ENCODE measurements at regions not wholly inside any gene's neighbourhood (a gene's known extent, or its start where the extent isn't known, plus 50 kb on each side); places are given as distances from the start of the nearest gene placed in this dataset.

DNA sequence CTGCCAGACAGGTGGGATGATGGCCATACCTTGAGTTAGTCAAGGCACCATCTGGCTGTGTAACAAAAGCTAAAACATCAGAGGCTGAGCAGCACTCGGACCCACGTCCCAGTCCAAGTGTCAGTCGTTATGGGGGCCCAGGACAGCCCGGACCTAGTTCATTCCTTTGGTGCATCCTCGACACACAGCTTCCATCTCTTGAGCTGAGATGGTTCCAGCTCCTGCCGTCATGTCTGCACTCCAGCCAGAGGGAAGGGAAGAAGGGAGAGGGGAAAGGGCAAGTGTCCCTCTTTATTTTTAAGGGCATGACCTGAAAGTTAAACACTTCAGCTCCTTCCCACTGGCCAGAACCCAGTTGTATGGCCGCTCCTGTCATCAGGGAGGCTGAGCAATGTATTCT, 218.0 kb downstream of the SEC14L1 start:
- DNase-seq (ENCODE audit: low spot score): peak; percentile 34
- ATAC-seq: no peak

DNA sequence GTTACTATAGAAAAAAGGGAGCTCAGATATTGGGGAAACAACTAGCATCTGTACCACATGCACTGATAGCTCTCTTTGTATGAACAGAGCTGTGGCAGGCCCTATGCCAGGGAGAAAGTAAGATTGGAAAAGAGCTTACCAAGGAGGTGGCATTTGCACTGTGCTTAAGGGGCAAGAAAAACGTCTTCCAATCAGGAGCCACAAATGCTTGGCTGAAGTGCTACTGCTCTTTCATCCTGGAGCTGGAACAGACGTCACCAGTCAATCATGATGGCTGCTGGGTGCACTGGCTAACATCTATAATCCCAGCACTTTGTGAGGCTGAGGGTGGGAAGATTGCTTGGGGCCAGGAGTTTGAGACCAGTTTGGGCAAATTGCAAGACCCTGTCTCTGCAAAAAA, 218.5 kb downstream of the SEC14L1 start:
- ATAC-seq: no peak
- DNase-seq (ENCODE audit: low spot score): peak; percentile 32

- DNase-seq (ENCODE audit: low spot score): no peak
- no peak for ATAC-seq
Observed at GRCh38 chr17:77361986-77362620, 221.3 kb downstream of the SEC14L1 start.

- DNase-seq (ENCODE audit: low spot score): no peak
Observed at GRCh38 chr17:77363821-77364361, 223.1 kb downstream of the SEC14L1 start.

GRCh38 chr17:77364381-77364911, 223.7 kb downstream of the SEC14L1 start:
- DNase-seq (ENCODE audit: low spot score): no peak
- ATAC-seq: no peak

More at GRCh38 chr17:77363821-77364361, 223.1 kb downstream of the SEC14L1 start:
- ATAC-seq: no peak

GRCh38 chr17:77364941-77365583, 224.3 kb downstream of the SEC14L1 start:
- DNase-seq (ENCODE audit: low spot score): no peak
- no peak for ATAC-seq

- no peak for DNase-seq (ENCODE audit: low spot score)
- ATAC-seq: peak; percentile 36
Observed at GRCh38 chr17:77365584-77366186, 224.9 kb downstream of the SEC14L1 start.

DNA sequence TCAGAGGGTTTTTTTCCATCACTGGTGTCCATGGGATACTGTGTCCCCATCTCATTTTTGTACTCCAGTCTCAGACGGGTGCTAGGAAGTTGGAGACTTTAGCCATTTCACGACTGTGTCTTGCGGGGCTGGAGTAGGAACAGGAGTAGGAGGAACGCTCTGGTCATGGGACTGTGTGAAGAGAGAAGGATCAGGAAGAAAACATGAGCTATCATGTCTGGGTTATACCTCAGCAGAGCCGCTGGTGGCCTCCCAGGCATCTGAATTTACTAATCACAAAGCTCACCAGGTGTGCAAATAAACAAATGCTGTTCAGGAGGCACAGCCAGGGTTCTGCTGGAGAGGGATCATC, 225.4 kb downstream of the SEC14L1 start:
- no peak for ATAC-seq
- no peak for DNase-seq (ENCODE audit: low spot score)

GRCh38 chr17:77366558-77367245, 225.9 kb downstream of the SEC14L1 start:
- DNase-seq (ENCODE audit: low spot score) (no peak), ATAC-seq (no peak)

- ATAC-seq: no peak
- no peak for DNase-seq (ENCODE audit: low spot score)
Observed at GRCh38 chr17:77369544-77369971, 228.8 kb downstream of the SEC14L1 start.

GRCh38 chr17:77370586-77370985, 229.8 kb downstream of the SEC14L1 start:
- DNase-seq (ENCODE audit: low spot score) (no peak), ATAC-seq (no peak)

- no peak for ATAC-seq
- DNase-seq (ENCODE audit: low spot score): no peak
Observed at GRCh38 chr17:77371117-77371887, 230.5 kb downstream of the SEC14L1 start.

DNA sequence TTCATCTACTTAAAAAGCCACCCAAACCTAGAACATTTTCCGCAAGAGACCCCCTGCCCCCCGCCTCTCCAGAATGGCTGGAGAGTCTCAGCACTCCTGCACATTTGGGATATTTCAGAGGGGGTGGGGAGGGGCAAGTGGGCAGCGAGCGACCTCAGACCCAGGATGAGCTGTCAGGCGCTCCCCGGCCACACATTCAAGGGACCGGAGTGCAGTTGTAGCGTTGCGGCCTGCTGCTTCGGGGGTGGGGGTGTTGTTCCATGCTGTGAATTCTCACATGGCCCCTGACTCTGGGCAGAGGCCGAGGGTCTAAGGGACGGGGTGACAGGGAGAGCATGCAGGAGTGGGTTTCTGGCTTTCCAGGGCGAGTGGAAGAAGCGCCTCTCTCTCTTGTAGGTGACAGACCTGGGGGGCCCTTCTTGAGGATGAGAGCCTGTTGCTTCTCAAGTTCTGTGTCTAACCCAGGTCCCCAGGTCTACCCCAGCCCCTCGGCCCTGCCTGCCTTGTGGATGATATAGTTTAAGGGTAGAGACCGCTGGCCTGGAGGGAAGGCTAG, 231.2 kb downstream of the SEC14L1 start:
- ATAC-seq (no peak), DNase-seq (ENCODE audit: low spot score) (no peak)

DNA sequence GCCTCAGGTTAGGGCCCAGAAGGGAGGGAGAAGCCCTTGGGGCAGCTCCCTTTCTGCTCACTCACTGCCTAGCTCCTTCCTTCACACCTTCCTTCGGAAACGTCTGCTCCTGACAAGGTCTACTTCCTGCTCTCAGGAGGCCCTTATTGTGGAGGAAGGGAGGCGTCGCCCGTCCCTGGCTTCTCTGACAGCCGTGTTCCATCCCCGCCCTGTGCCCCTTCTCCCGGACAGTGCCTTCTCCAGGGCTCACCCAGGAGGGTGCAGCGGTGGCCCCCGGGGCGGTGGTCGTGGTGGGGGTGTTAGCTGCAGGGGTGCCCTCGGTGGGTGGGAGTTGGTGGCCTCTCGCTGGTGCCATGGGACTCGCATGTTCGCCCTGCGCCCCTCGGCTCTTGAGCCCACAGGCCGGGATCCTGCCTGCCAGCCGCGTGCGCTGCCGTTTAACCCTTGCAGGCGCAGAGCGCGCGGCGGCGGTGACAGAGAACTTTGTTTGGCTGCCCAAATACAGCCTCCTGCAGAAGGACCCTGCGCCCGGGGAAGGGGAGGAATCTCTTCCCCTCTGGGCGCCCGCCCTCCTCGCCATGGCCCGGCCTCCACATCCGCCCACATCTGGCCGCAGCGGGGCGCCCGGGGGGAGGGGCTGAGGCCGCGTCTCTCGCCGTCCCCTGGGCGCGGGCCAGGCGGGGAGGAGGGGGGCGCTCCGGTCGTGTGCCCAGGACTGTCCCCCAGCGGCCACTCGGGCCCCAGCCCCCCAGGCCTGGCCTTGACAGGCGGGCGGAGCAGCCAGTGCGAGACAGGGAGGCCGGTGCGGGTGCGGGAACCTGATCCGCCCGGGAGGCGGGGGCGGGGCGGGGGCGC, 231.9 kb downstream of the SEC14L1 start:
- peak; percentile 80 for DNase-seq (ENCODE audit: low spot score)

GRCh38 chr17:77373299-77374169, 232.8 kb downstream of the SEC14L1 start:
- DNase-seq (ENCODE audit: low spot score): no peak
- peak; percentile 6 for ATAC-seq

More for the DNA sequence above, 231.9 kb downstream of the SEC14L1 start:
- peak; percentile 60 for ATAC-seq

DNA sequence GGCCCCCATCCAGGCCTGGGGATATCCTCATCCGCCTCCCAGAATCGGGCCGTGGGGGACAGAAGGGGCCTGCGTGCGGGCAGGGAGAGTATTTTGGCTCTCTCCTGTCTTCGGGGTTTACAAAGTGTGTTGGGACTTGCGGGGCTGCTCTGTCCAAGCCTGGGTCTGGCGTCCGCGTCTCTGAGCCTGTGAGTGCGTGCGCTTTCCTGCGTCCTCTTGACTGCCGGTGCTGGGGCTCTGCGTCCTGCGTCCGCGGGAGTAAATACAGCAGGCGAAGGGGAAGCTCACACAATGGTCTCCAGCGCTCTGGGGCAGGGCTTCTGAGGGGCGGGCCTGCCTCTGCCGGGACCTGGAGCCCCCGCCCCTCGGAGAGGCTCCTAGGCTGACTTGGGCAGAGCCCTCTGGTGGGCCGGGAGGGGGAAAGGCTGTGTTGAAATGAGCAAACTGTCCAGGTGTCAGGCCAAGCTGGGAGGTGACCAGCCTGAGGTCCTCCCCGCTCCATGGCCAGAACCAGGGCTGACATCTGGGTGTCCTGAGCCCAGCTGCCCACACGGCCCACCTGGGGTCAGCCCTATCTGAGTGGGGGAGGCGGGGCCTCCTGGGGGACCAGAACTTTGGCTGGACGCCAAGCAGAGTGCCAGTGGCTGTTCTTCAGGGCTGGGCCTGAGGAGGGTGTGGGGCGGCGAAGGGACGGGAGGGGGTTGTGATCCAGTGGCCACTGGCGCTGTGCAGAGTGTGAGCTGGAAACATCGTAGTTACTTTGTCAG, 233.6 kb downstream of the SEC14L1 start:
- DNase-seq (ENCODE audit: low spot score) (peak; percentile 79), ATAC-seq (peak; percentile 57)

DNA sequence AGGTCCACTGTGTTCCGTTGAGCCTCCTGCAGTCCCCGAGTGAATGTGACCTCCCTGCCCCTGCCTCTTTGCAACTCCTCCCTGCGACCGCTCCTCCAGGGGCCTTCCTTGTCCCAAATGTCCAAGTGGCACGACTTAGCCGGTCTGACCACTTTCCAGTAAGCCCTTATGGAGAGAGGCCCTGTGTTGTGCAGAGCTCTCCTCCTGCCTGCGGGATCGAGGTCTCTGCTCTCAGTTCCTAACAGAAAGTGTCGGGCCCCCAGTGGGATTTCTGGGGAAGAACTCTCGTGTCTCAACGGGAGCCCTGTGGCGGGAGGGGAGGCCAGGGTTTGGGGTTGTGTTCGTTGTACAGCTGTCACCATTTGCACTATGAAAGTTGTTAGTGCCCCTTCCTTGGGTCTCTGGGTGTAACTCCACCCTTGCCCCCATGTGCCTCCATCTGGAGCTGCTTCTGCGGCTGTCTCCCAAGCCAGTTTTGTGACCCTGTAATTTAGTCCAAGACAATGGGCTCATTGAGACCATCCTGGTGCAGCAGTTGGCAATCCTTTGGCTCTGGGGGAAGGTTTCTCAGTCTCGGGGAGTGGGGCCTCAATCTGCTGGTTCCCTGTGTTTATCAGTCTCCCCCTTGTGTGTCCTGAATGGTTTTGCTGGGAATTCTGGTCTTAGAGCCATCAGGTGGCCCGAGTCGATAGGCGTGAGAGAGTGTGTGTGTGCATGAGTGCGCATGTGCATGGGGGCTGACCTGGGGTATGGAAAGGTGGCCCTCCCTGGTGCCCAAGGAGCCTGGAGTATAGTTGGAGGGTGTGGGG, 234.5 kb downstream of the SEC14L1 start:
- no peak for ATAC-seq
- DNase-seq (ENCODE audit: low spot score): no peak
